OCI-LY1 (cell line): ENCODE measurements at regions not wholly inside any gene's neighbourhood (a gene's known extent, or its start where the extent isn't known, plus 50 kb on each side); places are given as distances from the start of the nearest gene placed in this dataset.

Source experiments
- H2AFZ ChIP-seq: fragments of 200-600 bp; sonication (generic), shearing (Covaris generic); 2 replicates; pipeline ENCODE4 v1.6.0; 2014; ENCODE audit warnings: antibody characterized with exemption, mild to moderate bottlenecking, low read length
- H3F3A ChIP-seq: fragments of 200-600 bp; sonication (generic), shearing (Covaris generic); 2 replicates; pipeline ENCODE4 v1.6.0; 2014; ENCODE audit warnings: mild to moderate bottlenecking, antibody characterized with exemption, low read length, moderate library complexity; ENCODE audit not compliant: insufficient read depth
- H3K27ac ChIP-seq: fragments of 200-600 bp; sonication (generic); 2 replicates; pipeline ENCODE4 v1.5.1; 2014; ENCODE audit warnings: low read length, mixed run types, mild to moderate bottlenecking, low read depth; ENCODE audit not compliant: poor library complexity, severe bottlenecking
- H3K27me3 ChIP-seq: fragments of 200-600 bp; sonication (generic); 2 replicates; pipeline ENCODE4 v1.6.0; 2014; ENCODE audit warnings: antibody characterized with exemption, mild to moderate bottlenecking, low read length, moderate library complexity; ENCODE audit not compliant: insufficient read depth
- H3K36me3 ChIP-seq: fragments of 200-600 bp; sonication (generic); 2 replicates; pipeline ENCODE4 v1.6.1; 2014; ENCODE audit warnings: mild to moderate bottlenecking, antibody characterized with exemption, low read length, moderate library complexity, mixed read lengths; ENCODE audit not compliant: insufficient read depth
- H3K4me1 ChIP-seq: fragments of 200-600 bp; sonication (generic); 2 replicates; pipeline ENCODE4 v1.5.1; 2014; ENCODE audit warnings: mild to moderate bottlenecking, low read length, moderate library complexity; ENCODE audit not compliant: insufficient read depth, severe bottlenecking
- H3K4me2 ChIP-seq: fragments of 200-600 bp; sonication (generic), shearing (Covaris generic); 2 replicates; pipeline ENCODE4 v1.6.1; 2014; ENCODE audit warnings: low read length
- H3K4me3 ChIP-seq: fragments of 200-600 bp; sonication (generic); 2 replicates; pipeline ENCODE4 v1.5.1; 2014; ENCODE audit warnings: low read length, low read depth, mild to moderate bottlenecking, mixed read lengths; ENCODE audit not compliant: poor library complexity, severe bottlenecking
- H3K79me2 ChIP-seq: fragments of 200-600 bp; shearing (Covaris generic); 2 replicates; pipeline ENCODE4 v1.6.1; 2016; ENCODE audit warnings: mixed run types, low read length, mixed read lengths; ENCODE audit not compliant: insufficient read depth
- H3K9ac ChIP-seq: fragments of 200-600 bp; sonication (generic), shearing (Covaris generic); 2 replicates; pipeline ENCODE4 v1.6.1; 2014; ENCODE audit warnings: mild to moderate bottlenecking, low read length, mixed read lengths
- H3K9me2 ChIP-seq: fragments of 200-600 bp; sonication (generic), shearing (Covaris generic); 2 replicates; pipeline ENCODE4 v1.6.1; 2014; ENCODE audit warnings: low read depth, mild to moderate bottlenecking, low read length, mixed read lengths
- H3K9me3 ChIP-seq: fragments of 200-600 bp; shearing (Covaris generic); 2 replicates; pipeline ENCODE4 v1.6.1; 2014; ENCODE audit warnings: low read length, mixed read lengths
- H4K20me1 ChIP-seq: fragments of 200-600 bp; sonication (generic), shearing (Covaris generic); 2 replicates; pipeline ENCODE4 v1.6.0; 2016; ENCODE audit warnings: mild to moderate bottlenecking, low read length; ENCODE audit not compliant: insufficient read depth
- CTCF ChIP-seq: fragments of 200-600 bp; sonication (generic), shearing (Covaris generic); IDR thresholded peaks from 2 replicates; pipeline ENCODE4 v1.5.1; 2017; ENCODE audit warnings: mild to moderate bottlenecking, antibody characterized with exemption, low read length, moderate library complexity, mixed read lengths
- EZH2 ChIP-seq: fragments of 200-600 bp; sonication (generic), shearing (Covaris generic); IDR thresholded peaks from 2 replicates; pipeline ENCODE4 v1.8.0; 2017; ENCODE audit warnings: borderline replicate concordance, mixed run types, mild to moderate bottlenecking, antibody characterized with exemption, low read length, moderate library complexity, mixed read lengths

GRCh38 chr1:58262702-58263101, 283.8 kb downstream of the OMA1 start:
- Histone ChIP-seq H3K36me3 (no peaks in the 10 kb centered on the region), H3K4me1 (no peaks in the 10 kb centered on the region), H3K27me3 (no peaks in the 10 kb centered on the region), H3K9me2 (no peaks in the 10 kb centered on the region), H3K4me2 (no peak overlapping the region), H3K4me3 (no peak overlapping the region), H3K9ac (no peak overlapping the region), H3K9me3 (no peaks in the 10 kb centered on the region), H2AFZ (no peak overlapping the region), H4K20me1 (no peaks in the 10 kb centered on the region), H3K27ac (no peak overlapping the region), H3F3A (no peaks in the 10 kb centered on the region), H3K79me2 (no peaks in the 10 kb centered on the region)
- TF ChIP-seq EZH2 (no peak), CTCF (no peak)

DNA sequence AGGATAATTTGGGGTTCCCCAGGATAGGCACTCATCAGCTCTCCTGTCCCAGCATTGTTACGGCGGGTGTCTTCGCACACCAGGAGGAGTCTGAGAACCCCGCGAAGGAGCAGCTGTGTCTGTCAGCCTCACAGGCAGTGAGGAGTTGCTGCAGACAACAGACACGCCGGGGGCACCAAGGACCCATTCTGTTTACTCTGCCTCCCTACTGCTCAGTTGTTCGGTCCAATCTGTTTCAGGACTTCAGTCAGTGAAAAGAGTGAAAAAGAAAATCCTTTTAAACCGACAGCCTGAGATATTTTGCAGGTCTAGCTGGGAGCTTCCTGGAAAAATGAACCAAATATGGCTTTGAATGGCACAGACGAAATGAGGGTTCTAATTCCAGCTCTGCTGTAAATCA, 288.4 kb downstream of the OMA1 start:
- no peaks in the 10 kb centered on the region for H3K9me2 ChIP-seq
- no peaks in the 10 kb centered on the region for H3K9me3 ChIP-seq
- no peak overlapping the region for H3K4me2 ChIP-seq
- no peak for TF ChIP-seq EZH2
- no peak for TF ChIP-seq CTCF
- H3K79me2 ChIP-seq = no peaks in the 10 kb centered on the region
- H3K4me1 ChIP-seq = no peaks in the 10 kb centered on the region
- no peaks in the 10 kb centered on the region for H4K20me1 ChIP-seq
- H3K27me3 ChIP-seq = no peaks in the 10 kb centered on the region
- H3K36me3 ChIP-seq = no peaks in the 10 kb centered on the region
- no peaks in the 10 kb centered on the region for H3F3A ChIP-seq
- no peak overlapping the region for H3K4me3 ChIP-seq
- H3K27ac ChIP-seq = no peak overlapping the region
- H3K9ac ChIP-seq = no peak overlapping the region
- H2AFZ ChIP-seq = no peak overlapping the region

DNA sequence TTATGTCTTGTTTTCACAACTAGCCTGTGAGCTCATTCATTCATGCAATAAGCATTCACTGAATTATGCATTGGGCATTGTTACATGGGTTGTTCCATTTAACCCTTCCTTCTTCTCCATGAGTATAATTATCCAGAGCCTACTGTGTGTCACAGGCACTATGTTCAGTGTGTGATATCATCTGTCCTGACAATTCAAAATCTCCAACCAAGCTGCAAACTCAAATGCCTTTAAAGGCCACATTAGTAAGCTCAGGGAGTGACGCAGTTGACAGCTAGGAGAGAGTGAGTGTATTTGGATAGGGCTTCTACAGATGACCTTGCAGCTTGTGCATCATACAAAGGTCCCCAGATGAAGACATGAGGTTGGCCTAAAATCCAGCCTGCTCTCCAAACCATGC, 289.5 kb downstream of the OMA1 start:
- Histone ChIP-seq H3F3A (no peaks in the 10 kb centered on the region), H3K79me2 (no peaks in the 10 kb centered on the region), H3K36me3 (no peaks in the 10 kb centered on the region), H3K9ac (no peak overlapping the region), H3K9me3 (no peaks in the 10 kb centered on the region), H3K4me2 (no peak overlapping the region), H2AFZ (no peak overlapping the region), H4K20me1 (no peaks in the 10 kb centered on the region), H3K27ac (no peak overlapping the region), H3K4me1 (no peaks in the 10 kb centered on the region), H3K9me2 (no peaks in the 10 kb centered on the region), H3K27me3 (no peaks in the 10 kb centered on the region), H3K4me3 (no peak overlapping the region)
- TF ChIP-seq CTCF (no peak), EZH2 (no peak)
